ENCODE measurements at regions not wholly inside any gene's neighbourhood (a gene's known extent, or its start where the extent isn't known, plus 50 kb on each side); places are given as distances from the start of the nearest gene placed in this dataset.

GRCh38 chr6:133648581-133648980 lies 240.3 kb upstream of the TCF21 start:
- TF ChIP-seq ELF4 (CRISPR knock-in tag; IDR thresholded peaks at IDR 0.05; ENCODE audit: low read depth) (no peak), CTCF (IDR thresholded peaks at IDR 0.05) (no peak), ZBTB21 (CRISPR knock-in tag; IDR thresholded peaks at IDR 0.05; ENCODE audit: borderline replicate concordance) (no peak), USF2 (CRISPR knock-in tag; IDR thresholded peaks at IDR 0.05) (no peak), ETV6 (CRISPR knock-in tag; IDR thresholded peaks at IDR 0.05) (no peak), ZNF425 (CRISPR knock-in tag; conservative IDR thresholded peaks at IDR 0.05) (no peak), ZNF281 (CRISPR knock-in tag; IDR thresholded peaks at IDR 0.05) (no peak), E2F4 (CRISPR knock-in tag; IDR thresholded peaks at IDR 0.05; ENCODE audit: borderline replicate concordance, low read depth) (no peak), CREM (CRISPR knock-in tag; IDR thresholded peaks at IDR 0.05) (no peak), FOXK1 (CRISPR knock-in tag; IDR thresholded peaks at IDR 0.05) (no peak), IRF2 (CRISPR knock-in tag; IDR thresholded peaks at IDR 0.05; ENCODE audit: borderline replicate concordance, low read depth) (no peak), TCF7 (CRISPR knock-in tag; IDR thresholded peaks at IDR 0.05; ENCODE audit: low read depth) (no peak), ATF6 (CRISPR knock-in tag; IDR thresholded peaks at IDR 0.05) (no peak), MAX (CRISPR knock-in tag; IDR thresholded peaks at IDR 0.05) (no peak)
